ENCODE measurements at regions not wholly inside any gene's neighbourhood (a gene's known extent, or its start where the extent isn't known, plus 50 kb on each side); places are given as distances from the start of the nearest gene placed in this dataset.

DNA sequence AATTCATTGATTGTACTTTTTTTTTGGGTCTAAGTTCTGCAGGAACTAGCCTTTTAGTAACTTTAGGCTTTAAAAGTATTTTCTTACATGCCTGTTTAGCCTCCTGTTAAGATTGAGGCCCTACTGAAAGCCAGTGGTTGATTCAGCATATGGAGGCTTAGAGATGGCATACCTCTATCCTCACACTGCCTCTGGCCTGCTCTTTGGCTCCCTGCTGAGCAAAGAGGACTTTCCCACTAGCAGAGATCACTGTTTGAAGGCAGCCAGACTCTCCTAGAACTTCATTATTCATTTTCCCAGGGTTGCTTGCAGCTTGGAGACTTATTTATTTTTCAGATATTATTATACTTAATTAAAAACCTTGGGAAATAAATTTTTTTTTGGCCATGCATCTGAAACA, 405.6 kb upstream of the MEX3C start:
- ChIA-PET POLR2A (no interaction called here), CTCF (no interaction called here)
- TF ChIP-seq, protein P1, sequence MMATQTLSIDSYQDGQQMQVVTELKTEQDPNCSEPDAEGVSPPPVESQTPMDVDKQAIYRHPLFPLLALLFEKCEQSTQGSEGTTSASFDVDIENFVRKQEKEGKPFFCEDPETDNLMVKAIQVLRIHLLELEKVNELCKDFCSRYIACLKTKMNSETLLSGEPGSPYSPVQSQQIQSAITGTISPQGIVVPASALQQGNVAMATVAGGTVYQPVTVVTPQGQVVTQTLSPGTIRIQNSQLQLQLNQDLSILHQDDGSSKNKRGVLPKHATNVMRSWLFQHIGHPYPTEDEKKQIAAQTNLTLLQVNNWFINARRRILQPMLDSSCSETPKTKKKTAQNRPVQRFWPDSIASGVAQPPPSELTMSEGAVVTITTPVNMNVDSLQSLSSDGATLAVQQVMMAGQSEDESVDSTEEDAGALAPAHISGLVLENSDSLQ (IDR thresholded peaks at IDR 0.05): no peak
- no peak for TF ChIP-seq FOXM1 (IDR thresholded peaks at IDR 0.05; ENCODE audit: borderline replicate concordance)
- no peak for TF ChIP-seq LEF1 (IDR thresholded peaks at IDR 0.05; ENCODE audit: borderline replicate concordance)
- no peak for TF ChIP-seq ZNF384 (IDR thresholded peaks at IDR 0.05)
- TF ChIP-seq ARNT (IDR thresholded peaks at IDR 0.05): no peak
- TF ChIP-seq L3MBTL2 (conservative IDR thresholded peaks at IDR 0.05): no peak
- TF ChIP-seq BHLHE40 (IDR thresholded peaks at IDR 0.05; ENCODE audit: borderline replicate concordance): no peak
- TF ChIP-seq FOXK2 (IDR thresholded peaks at IDR 0.05): no peak
- TF ChIP-seq FOXA1 (IDR thresholded peaks at IDR 0.05): no peak
- TF ChIP-seq CTBP1 (IDR thresholded peaks at IDR 0.05; ENCODE audit: borderline replicate concordance): no peak
- TF ChIP-seq SP1 (IDR thresholded peaks at IDR 0.05): no peak
- no peak for TF ChIP-seq HDGF (IDR thresholded peaks at IDR 0.05; ENCODE audit: borderline replicate concordance)
- no peak for DNase-seq (ENCODE audit: extremely low spot score)

- TF ChIP-seq HDGF (IDR thresholded peaks at IDR 0.05; ENCODE audit: borderline replicate concordance): no peak
- no peak for TF ChIP-seq L3MBTL2 (conservative IDR thresholded peaks at IDR 0.05)
- TF ChIP-seq NFRKB (IDR thresholded peaks at IDR 0.05): no peak
- no peak for TF ChIP-seq ZNF384 (IDR thresholded peaks at IDR 0.05)
- no peak for TF ChIP-seq ARNT (IDR thresholded peaks at IDR 0.05)
- no peak for TF ChIP-seq SUZ12 (IDR thresholded peaks at IDR 0.05)
- no peak for TF ChIP-seq BHLHE40 (IDR thresholded peaks at IDR 0.05; ENCODE audit: borderline replicate concordance)
- TF ChIP-seq, protein P1 (IDR thresholded peaks at IDR 0.05): no peak
- no peak for TF ChIP-seq TARDBP (IDR thresholded peaks at IDR 0.05)
- TF ChIP-seq SP1 (IDR thresholded peaks at IDR 0.05): no peak
- TF ChIP-seq ELF4 (IDR thresholded peaks at IDR 0.05): no peak
- ChIA-PET CTCF (no interaction called here), POLR2A (no interaction called here)
- DNase-seq (ENCODE audit: extremely low spot score): no peak
These were observed 406.1 kb upstream of the MEX3C start for GRCh38 chr18:51603551-51603950.

DNA sequence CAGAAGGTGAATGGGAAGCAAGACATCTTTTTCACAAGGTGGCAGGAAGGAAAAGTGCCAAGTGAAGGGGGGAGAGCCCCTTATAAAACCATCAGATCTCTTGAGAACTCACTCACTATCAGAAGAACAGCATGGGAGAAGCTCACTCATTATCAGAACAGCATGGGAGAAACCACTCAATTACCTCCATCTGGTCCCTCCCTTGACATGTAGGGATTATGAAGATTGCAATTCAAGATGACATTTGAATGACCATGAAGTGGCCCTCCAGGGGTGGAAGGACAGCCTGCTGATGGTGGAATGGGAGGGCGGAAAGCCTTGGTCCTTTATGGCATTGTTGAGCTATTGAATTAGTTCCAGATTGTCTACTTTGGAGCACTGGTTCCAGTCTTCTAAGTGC, 413.0 kb upstream of the MEX3C start:
- POLR2A ChIA-PET: no interaction called here
- no peak for TF ChIP-seq BHLHE40 (IDR thresholded peaks at IDR 0.05; ENCODE audit: borderline replicate concordance)
- no peak for TF ChIP-seq FOXM1 (IDR thresholded peaks at IDR 0.05; ENCODE audit: borderline replicate concordance)
- no peak for TF ChIP-seq ELF4 (IDR thresholded peaks at IDR 0.05)
- no peak for TF ChIP-seq LEF1 (IDR thresholded peaks at IDR 0.05; ENCODE audit: borderline replicate concordance)
- no peak for TF ChIP-seq SUZ12 (IDR thresholded peaks at IDR 0.05)
- CTCF ChIA-PET: no interaction called here
- DNase-seq (ENCODE audit: extremely low spot score): no peak

DNA sequence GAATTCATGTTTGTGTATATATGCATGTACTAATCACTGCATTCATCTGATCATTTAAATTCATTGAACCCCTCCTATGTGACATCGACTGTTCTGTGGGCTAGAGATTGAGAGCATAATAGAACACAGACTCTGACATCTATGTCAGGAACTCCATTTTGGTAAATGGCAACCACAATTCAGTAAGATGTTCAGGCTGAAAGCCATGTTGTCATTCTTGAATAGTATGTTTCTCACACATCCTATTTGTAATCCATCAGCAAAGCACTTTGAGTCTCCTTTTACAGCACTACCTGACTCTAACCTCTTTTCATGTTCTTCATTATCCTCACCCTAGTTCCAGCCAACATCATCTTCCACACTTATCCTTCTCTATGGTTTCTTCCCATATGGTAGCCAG, 413.8 kb upstream of the MEX3C start:
- no peak for DNase-seq (ENCODE audit: extremely low spot score)
- TF ChIP-seq SUZ12 (IDR thresholded peaks at IDR 0.05): no peak
- TF ChIP-seq HDGF (IDR thresholded peaks at IDR 0.05; ENCODE audit: borderline replicate concordance): no peak
- no peak for TF ChIP-seq SP1 (IDR thresholded peaks at IDR 0.05)
- no peak for TF ChIP-seq FOXA1 (IDR thresholded peaks at IDR 0.05)
- no peak for TF ChIP-seq BHLHE40 (IDR thresholded peaks at IDR 0.05; ENCODE audit: borderline replicate concordance)
- no peak for TF ChIP-seq ELF4 (IDR thresholded peaks at IDR 0.05)
- no peak for TF ChIP-seq L3MBTL2 (conservative IDR thresholded peaks at IDR 0.05)
- TF ChIP-seq, protein P1 (IDR thresholded peaks at IDR 0.05): no peak
- no peak for TF ChIP-seq ARNT (IDR thresholded peaks at IDR 0.05)
- TF ChIP-seq ZNF384 (IDR thresholded peaks at IDR 0.05): no peak
- ChIA-PET POLR2A (no interaction called here), CTCF (no interaction called here)

GRCh38 chr18:51614033-51614432, 416.6 kb upstream of the MEX3C start:
- ChIA-PET POLR2A (no interaction called here), CTCF (no interaction called here)
- TF ChIP-seq ARNT (IDR thresholded peaks at IDR 0.05) (no peak), SUZ12 (IDR thresholded peaks at IDR 0.05) (no peak), TARDBP (IDR thresholded peaks at IDR 0.05) (no peak), LEF1 (IDR thresholded peaks at IDR 0.05; ENCODE audit: borderline replicate concordance) (no peak), L3MBTL2 (conservative IDR thresholded peaks at IDR 0.05) (no peak), FOXM1 (IDR thresholded peaks at IDR 0.05; ENCODE audit: borderline replicate concordance) (no peak), FOXK2 (IDR thresholded peaks at IDR 0.05) (no peak), ELF4 (IDR thresholded peaks at IDR 0.05) (no peak), NFRKB (IDR thresholded peaks at IDR 0.05) (no peak)
- TF ChIP-seq, protein P1 (IDR thresholded peaks at IDR 0.05): no peak
- no peak for DNase-seq (ENCODE audit: extremely low spot score)

GRCh38 chr18:51614967-51615571, 417.6 kb upstream of the MEX3C start:
- TF ChIP-seq ELF4 (IDR thresholded peaks at IDR 0.05): no peak
- TF ChIP-seq FOXM1 (IDR thresholded peaks at IDR 0.05; ENCODE audit: borderline replicate concordance): no peak
- TF ChIP-seq BHLHE40 (IDR thresholded peaks at IDR 0.05; ENCODE audit: borderline replicate concordance): no peak
- no peak for TF ChIP-seq NFRKB (IDR thresholded peaks at IDR 0.05)
- POLR2A ChIA-PET: no interaction called here
- CTCF ChIA-PET: no interaction called here
- no peak for DNase-seq (ENCODE audit: extremely low spot score)
